GM23338 (cell line): ENCODE measurements at regions not wholly inside any gene's neighbourhood (a gene's known extent, or its start where the extent isn't known, plus 50 kb on each side); places are given as distances from the start of the nearest gene placed in this dataset.

Source experiments
- ATAC-seq: fragments of 200-7000 bp; cut with Tn5 transposase; 3 replicates; pipeline ENCODE4 v1.9.1; 2020
- DNase-seq: peaks from one replicate; pipeline ENCODE4 v3.0.0-alpha.2; 2015; ENCODE audit warnings: low spot score
- H2AFZ ChIP-seq: fragments of 200-600 bp; sonication (generic); 2 replicates; pipeline ENCODE4 v1.8.0; 2016; ENCODE audit warnings: antibody characterized with exemption, mild to moderate bottlenecking, moderate library complexity
- H3F3A ChIP-seq: fragments of 200-600 bp; sonication (generic); replicated peaks from 2 replicates; pipeline ENCODE4 v1.8.0; 2017; ENCODE audit warnings: antibody characterized with exemption, mixed run types, low read depth
- H3K27ac ChIP-seq: fragments of 200-600 bp; sonication (generic); 2 replicates; pipeline ENCODE4 v1.6.1; 2016; ENCODE audit warnings: low read depth
- H3K27me3 ChIP-seq: fragments of 200-600 bp; sonication (generic); 2 replicates; pipeline ENCODE4 v1.8.0; 2016; ENCODE audit warnings: mild to moderate bottlenecking, mixed run types, moderate library complexity; ENCODE audit not compliant: insufficient read depth
- H3K36me3 ChIP-seq: fragments of 200-600 bp; sonication (generic); 2 replicates; pipeline ENCODE4 v1.8.0; 2016; ENCODE audit warnings: mild to moderate bottlenecking; ENCODE audit not compliant: insufficient read depth
- H3K4me1 ChIP-seq: fragments of 200-600 bp; sonication (generic); 2 replicates; pipeline ENCODE4 v1.8.0; 2016; ENCODE audit warnings: mild to moderate bottlenecking, moderate library complexity; ENCODE audit not compliant: insufficient read depth
- H3K4me2 ChIP-seq: fragments of 200-600 bp; sonication (generic); 2 replicates; pipeline ENCODE4 v1.7.1; 2017; ENCODE audit warnings: mixed run types
- H3K4me3 ChIP-seq: fragments of 200-600 bp; sonication (generic); 2 replicates; pipeline ENCODE4 v1.6.1; 2016; ENCODE audit warnings: mixed run types
- H3K79me2 ChIP-seq: fragments of 200-600 bp; sonication (generic); replicated peaks from 2 replicates; pipeline ENCODE4 v1.8.0; 2017; ENCODE audit warnings: mild to moderate bottlenecking; ENCODE audit not compliant: insufficient read depth
- H3K9me2 ChIP-seq: fragments of 200-600 bp; sonication (generic); 2 replicates; pipeline ENCODE4 v1.8.0; 2017; ENCODE audit not compliant: insufficient read depth
- H4K20me1 ChIP-seq: fragments of 200-600 bp; sonication (generic); replicated peaks from 2 replicates; pipeline ENCODE4 v1.8.0; 2017; ENCODE audit warnings: mild to moderate bottlenecking; ENCODE audit not compliant: insufficient read depth
- H3K27ac Mint-ChIP-seq: 2 replicates; pipeline ENCODE4 v1.8.0; 2020; ENCODE audit warnings: inconsistent platforms, mild to moderate bottlenecking, moderate library complexity, mixed read lengths
- H3K27me3 Mint-ChIP-seq: 3 replicates; pipeline ENCODE4 v1.8.0; 2022; ENCODE audit warnings: low read depth, mild to moderate bottlenecking, moderate library complexity, mixed read lengths, inconsistent platforms; ENCODE audit not compliant: insufficient read depth, poor library complexity
- H3K36me3 Mint-ChIP-seq: 3 replicates; pipeline ENCODE4 v1.8.0; 2021; ENCODE audit warnings: low read depth, mild to moderate bottlenecking, inconsistent platforms, moderate library complexity, mixed read lengths
- H3K4me1 Mint-ChIP-seq: 3 replicates; pipeline ENCODE4 v1.8.0; 2020; ENCODE audit warnings: mild to moderate bottlenecking, inconsistent platforms, mixed read lengths
- H3K4me3 Mint-ChIP-seq: 3 replicates; pipeline ENCODE4 v1.8.0; 2021; ENCODE audit warnings: moderate library complexity, mild to moderate bottlenecking, inconsistent platforms, mixed read lengths
- H3K9me3 Mint-ChIP-seq: 3 replicates; pipeline ENCODE4 v1.8.0; 2020; ENCODE audit warnings: moderate library complexity, mild to moderate bottlenecking, inconsistent platforms, mixed read lengths
- CREB1 ChIP-seq: fragments of 250-450 bp; sonication (Bioruptor Pico); IDR thresholded peaks from 2 replicates; pipeline ENCODE4 v1.5.0; 2020; ENCODE audit warnings: low read depth, mild to moderate bottlenecking, moderate library complexity
- EZH2 ChIP-seq: fragments of 200-600 bp; sonication (generic); IDR thresholded peaks from one replicate; pipeline ENCODE4 v1.8.0; 2017; ENCODE audit warnings: antibody characterized with exemption, mild to moderate bottlenecking, low read depth; ENCODE audit not compliant: unreplicated experiment
- EZH2phosphoT487 ChIP-seq: fragments of 200-600 bp; sonication (generic); IDR thresholded peaks from one replicate; pipeline ENCODE4 v1.8.1; 2018; ENCODE audit warnings: antibody characterized with exemption; ENCODE audit not compliant: unreplicated experiment
- JUNB ChIP-seq: IDR thresholded peaks from one replicate; pipeline ENCODE4 v1.6.1; 2016; ENCODE audit warnings: antibody characterized with exemption; ENCODE audit not compliant: unreplicated experiment
- NANOG ChIP-seq: IDR thresholded peaks from 2 replicates; pipeline ENCODE4 v1.6.1; 2016; ENCODE audit warnings: antibody characterized with exemption, borderline replicate concordance
- POLR2AphosphoS5 ChIP-seq: IDR thresholded peaks from 2 replicates; pipeline ENCODE4 v1.6.1; 2016; ENCODE audit warnings: antibody characterized with exemption, low read depth
- STAT1 ChIP-seq: IDR thresholded peaks from one replicate; pipeline ENCODE4 v1.6.1; 2016; ENCODE audit warnings: antibody characterized with exemption; ENCODE audit not compliant: unreplicated experiment
- ZNF114 ChIP-seq: fragments of 250-450 bp; sonication (Bioruptor Pico); IDR thresholded peaks from 2 replicates; pipeline ENCODE4 v1.5.0; 2020; ENCODE audit warnings: mild to moderate bottlenecking, moderate library complexity
- ZNF331 ChIP-seq: fragments of 250-450 bp; sonication (Bioruptor Pico); IDR thresholded peaks from 2 replicates; pipeline ENCODE4 v1.5.0; 2020; ENCODE audit warnings: low read depth, mild to moderate bottlenecking, moderate library complexity
- TF ChIP-seq, protein P1 (sequence below): fragments of 250-450 bp; sonication (Bioruptor Pico); IDR thresholded peaks from 2 replicates; pipeline ENCODE4 v1.5.0; 2020; ENCODE audit warnings: mild to moderate bottlenecking, moderate library complexity
- TF ChIP-seq, protein P2 (sequence below), 2 experiments: fragments of 200-600 bp in 1 of 2; sonication (generic) in 1 of 2; conservative IDR thresholded peaks; 2 replicates each; pipeline versions ENCODE4 v1.5.1 to v1.6.1; 2016 to 2017; ENCODE audit warnings: antibody characterized with exemption in 2 of 2, low read depth in 2 of 2, mild to moderate bottlenecking in 2 of 2, moderate library complexity in 1 of 2
- TF ChIP-seq, protein P3 (sequence below): IDR thresholded peaks from 2 replicates; pipeline ENCODE4 v1.6.1; 2016; ENCODE audit warnings: antibody characterized with exemption
- TF ChIP-seq, protein P4 (sequence below): IDR thresholded peaks from one replicate; pipeline ENCODE4 v1.6.1; 2018; ENCODE audit warnings: antibody characterized with exemption; ENCODE audit not compliant: unreplicated experiment

DNA sequence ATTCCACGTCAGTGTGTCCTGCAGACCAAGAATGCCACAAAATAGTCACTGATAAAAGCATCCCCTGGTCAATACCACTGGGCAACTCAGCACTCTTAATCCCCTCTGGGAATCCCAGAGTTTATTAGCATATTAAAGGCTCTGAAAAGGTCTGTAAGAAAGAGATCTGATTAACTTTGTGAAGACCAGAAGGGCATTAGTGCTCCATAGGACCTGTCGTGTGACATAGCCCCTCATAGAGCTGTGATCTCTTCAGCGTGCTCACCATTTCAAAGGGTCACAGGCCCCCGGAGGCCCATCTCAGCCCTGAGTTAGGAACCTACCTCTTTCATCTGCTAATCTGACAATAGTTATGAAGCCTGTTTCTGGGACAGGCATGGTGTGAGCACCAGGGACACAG is 299.2 kb downstream of the MN1 start:
- H2AFZ ChIP-seq: no peak overlapping the region
- Mint-ChIP-seq H3K36me3 (no peaks in the 10 kb centered on the region; the same call in 2 of the 3 replicates), H3K27ac (no peak overlapping the region), H3K27me3 (peaks cover 5% of the 10 kb centered on the region), H3K4me3 (no peak overlapping the region), H3K9me3 (peaks cover 3% of the 10 kb centered on the region; the same call in 2 of the 3 replicates), H3K4me1 (peaks cover 17% of the 10 kb centered on the region)
- no peaks in the 10 kb centered on the region for H3K79me2 ChIP-seq
- DNase-seq (no peak), ATAC-seq (peak; percentile 62)
- no peak overlapping the region for H3K4me2 ChIP-seq
- no peaks in the 10 kb centered on the region for H3K27me3 ChIP-seq
- H3F3A ChIP-seq: no peaks in the 10 kb centered on the region
- H3K4me3 ChIP-seq: no peak overlapping the region
- H3K9me2 ChIP-seq: no peaks in the 10 kb centered on the region
- H3K27ac ChIP-seq: no peak overlapping the region
- H4K20me1 ChIP-seq: no peaks in the 10 kb centered on the region
- H3K4me1 ChIP-seq: peaks cover 6% of the 10 kb centered on the region; the same call in 1 of the 2 replicates
- no peaks in the 10 kb centered on the region for H3K36me3 ChIP-seq
- TF ChIP-seq JUNB: no peak
- no peak for TF ChIP-seq ZNF114
- no peak for TF ChIP-seq ZNF331 (CRISPR knock-in tag)
- TF ChIP-seq NANOG: no peak
- TF ChIP-seq, protein P1, sequence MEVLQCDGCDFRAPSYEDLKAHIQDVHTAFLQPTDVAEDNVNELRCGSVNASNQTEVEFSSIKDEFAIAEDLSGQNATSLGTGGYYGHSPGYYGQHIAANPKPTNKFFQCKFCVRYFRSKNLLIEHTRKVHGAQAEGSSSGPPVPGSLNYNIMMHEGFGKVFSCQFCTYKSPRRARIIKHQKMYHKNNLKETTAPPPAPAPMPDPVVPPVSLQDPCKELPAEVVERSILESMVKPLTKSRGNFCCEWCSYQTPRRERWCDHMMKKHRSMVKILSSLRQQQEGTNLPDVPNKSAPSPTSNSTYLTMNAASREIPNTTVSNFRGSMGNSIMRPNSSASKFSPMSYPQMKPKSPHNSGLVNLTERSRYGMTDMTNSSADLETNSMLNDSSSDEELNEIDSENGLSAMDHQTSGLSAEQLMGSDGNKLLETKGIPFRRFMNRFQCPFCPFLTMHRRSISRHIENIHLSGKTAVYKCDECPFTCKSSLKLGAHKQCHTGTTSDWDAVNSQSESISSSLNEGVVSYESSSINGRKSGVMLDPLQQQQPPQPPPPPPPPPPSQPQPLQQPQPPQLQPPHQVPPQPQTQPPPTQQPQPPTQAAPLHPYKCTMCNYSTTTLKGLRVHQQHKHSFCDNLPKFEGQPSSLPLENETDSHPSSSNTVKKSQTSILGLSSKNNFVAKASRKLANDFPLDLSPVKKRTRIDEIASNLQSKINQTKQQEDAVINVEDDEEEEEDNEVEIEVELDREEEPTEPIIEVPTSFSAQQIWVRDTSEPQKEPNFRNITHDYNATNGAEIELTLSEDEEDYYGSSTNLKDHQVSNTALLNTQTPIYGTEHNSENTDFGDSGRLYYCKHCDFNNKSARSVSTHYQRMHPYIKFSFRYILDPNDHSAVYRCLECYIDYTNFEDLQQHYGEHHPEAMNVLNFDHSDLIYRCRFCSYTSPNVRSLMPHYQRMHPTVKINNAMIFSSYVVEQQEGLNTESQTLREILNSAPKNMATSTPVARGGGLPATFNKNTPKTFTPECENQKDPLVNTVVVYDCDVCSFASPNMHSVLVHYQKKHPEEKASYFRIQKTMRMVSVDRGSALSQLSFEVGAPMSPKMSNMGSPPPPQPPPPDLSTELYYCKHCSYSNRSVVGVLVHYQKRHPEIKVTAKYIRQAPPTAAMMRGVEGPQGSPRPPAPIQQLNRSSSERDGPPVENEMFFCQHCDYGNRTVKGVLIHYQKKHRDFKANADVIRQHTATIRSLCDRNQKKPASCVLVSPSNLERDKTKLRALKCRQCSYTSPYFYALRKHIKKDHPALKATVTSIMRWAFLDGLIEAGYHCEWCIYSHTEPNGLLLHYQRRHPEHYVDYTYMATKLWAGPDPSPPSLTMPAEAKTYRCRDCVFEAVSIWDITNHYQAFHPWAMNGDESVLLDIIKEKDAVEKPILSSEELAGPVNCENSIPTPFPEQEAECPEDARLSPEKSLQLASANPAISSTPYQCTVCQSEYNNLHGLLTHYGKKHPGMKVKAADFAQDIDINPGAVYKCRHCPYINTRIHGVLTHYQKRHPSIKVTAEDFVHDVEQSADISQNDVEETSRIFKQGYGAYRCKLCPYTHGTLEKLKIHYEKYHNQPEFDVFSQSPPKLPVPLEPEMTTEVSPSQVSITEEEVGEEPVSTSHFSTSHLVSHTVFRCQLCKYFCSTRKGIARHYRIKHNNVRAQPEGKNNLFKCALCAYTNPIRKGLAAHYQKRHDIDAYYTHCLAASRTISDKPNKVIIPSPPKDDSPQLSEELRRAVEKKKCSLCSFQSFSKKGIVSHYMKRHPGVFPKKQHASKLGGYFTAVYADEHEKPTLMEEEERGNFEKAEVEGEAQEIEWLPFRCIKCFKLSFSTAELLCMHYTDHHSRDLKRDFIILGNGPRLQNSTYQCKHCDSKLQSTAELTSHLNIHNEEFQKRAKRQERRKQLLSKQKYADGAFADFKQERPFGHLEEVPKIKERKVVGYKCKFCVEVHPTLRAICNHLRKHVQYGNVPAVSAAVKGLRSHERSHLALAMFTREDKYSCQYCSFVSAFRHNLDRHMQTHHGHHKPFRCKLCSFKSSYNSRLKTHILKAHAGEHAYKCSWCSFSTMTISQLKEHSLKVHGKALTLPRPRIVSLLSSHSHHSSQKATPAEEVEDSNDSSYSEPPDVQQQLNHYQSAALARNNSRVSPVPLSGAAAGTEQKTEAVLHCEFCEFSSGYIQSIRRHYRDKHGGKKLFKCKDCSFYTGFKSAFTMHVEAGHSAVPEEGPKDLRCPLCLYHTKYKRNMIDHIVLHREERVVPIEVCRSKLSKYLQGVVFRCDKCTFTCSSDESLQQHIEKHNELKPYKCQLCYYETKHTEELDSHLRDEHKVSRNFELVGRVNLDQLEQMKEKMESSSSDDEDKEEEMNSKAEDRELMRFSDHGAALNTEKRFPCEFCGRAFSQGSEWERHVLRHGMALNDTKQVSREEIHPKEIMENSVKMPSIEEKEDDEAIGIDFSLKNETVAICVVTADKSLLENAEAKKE (CRISPR knock-in tag): no peak
- TF ChIP-seq CREB1: no peak
- no peak for TF ChIP-seq POLR2AphosphoS5
- TF ChIP-seq, protein P2, sequence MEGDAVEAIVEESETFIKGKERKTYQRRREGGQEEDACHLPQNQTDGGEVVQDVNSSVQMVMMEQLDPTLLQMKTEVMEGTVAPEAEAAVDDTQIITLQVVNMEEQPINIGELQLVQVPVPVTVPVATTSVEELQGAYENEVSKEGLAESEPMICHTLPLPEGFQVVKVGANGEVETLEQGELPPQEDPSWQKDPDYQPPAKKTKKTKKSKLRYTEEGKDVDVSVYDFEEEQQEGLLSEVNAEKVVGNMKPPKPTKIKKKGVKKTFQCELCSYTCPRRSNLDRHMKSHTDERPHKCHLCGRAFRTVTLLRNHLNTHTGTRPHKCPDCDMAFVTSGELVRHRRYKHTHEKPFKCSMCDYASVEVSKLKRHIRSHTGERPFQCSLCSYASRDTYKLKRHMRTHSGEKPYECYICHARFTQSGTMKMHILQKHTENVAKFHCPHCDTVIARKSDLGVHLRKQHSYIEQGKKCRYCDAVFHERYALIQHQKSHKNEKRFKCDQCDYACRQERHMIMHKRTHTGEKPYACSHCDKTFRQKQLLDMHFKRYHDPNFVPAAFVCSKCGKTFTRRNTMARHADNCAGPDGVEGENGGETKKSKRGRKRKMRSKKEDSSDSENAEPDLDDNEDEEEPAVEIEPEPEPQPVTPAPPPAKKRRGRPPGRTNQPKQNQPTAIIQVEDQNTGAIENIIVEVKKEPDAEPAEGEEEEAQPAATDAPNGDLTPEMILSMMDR (conservative IDR thresholded peaks at IDR 0.05; ENCODE audit: low read depth in 2 of 2): no peak
- TF ChIP-seq, protein P3, sequence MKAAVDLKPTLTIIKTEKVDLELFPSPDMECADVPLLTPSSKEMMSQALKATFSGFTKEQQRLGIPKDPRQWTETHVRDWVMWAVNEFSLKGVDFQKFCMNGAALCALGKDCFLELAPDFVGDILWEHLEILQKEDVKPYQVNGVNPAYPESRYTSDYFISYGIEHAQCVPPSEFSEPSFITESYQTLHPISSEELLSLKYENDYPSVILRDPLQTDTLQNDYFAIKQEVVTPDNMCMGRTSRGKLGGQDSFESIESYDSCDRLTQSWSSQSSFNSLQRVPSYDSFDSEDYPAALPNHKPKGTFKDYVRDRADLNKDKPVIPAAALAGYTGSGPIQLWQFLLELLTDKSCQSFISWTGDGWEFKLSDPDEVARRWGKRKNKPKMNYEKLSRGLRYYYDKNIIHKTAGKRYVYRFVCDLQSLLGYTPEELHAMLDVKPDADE: no peak
- TF ChIP-seq, protein P4, sequence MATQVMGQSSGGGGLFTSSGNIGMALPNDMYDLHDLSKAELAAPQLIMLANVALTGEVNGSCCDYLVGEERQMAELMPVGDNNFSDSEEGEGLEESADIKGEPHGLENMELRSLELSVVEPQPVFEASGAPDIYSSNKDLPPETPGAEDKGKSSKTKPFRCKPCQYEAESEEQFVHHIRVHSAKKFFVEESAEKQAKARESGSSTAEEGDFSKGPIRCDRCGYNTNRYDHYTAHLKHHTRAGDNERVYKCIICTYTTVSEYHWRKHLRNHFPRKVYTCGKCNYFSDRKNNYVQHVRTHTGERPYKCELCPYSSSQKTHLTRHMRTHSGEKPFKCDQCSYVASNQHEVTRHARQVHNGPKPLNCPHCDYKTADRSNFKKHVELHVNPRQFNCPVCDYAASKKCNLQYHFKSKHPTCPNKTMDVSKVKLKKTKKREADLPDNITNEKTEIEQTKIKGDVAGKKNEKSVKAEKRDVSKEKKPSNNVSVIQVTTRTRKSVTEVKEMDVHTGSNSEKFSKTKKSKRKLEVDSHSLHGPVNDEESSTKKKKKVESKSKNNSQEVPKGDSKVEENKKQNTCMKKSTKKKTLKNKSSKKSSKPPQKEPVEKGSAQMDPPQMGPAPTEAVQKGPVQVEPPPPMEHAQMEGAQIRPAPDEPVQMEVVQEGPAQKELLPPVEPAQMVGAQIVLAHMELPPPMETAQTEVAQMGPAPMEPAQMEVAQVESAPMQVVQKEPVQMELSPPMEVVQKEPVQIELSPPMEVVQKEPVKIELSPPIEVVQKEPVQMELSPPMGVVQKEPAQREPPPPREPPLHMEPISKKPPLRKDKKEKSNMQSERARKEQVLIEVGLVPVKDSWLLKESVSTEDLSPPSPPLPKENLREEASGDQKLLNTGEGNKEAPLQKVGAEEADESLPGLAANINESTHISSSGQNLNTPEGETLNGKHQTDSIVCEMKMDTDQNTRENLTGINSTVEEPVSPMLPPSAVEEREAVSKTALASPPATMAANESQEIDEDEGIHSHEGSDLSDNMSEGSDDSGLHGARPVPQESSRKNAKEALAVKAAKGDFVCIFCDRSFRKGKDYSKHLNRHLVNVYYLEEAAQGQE: no peak
- TF ChIP-seq EZH2phosphoT487: no peak
- no peak for TF ChIP-seq EZH2
- no peak for TF ChIP-seq STAT1
